Esophagus muscularis mucosa (tissue), 4 donors: ENCODE measurements at regions not wholly inside any gene's neighbourhood (a gene's known extent, or its start where the extent isn't known, plus 50 kb on each side); places are given as distances from the start of the nearest gene placed in this dataset.

Source experiments
- DNase-seq: peaks from one replicate; pipeline ENCODE4 v3.0.0-alpha.2; 2017; ENCODE audit errors: extremely low spot score
- H3K27ac ChIP-seq, 4 donors: fragments of 200-600 bp; sonication (generic); replicated peaks in 1 of 4; 1 replicate in 3 of 4; 2 replicates in 1 of 4; pipeline ENCODE4 v1.5.1; 2016 to 2019; ENCODE audit warnings: mild to moderate bottlenecking in 1 of 4
- H3K27me3 ChIP-seq, 4 donors: fragments of 200-600 bp; sonication (generic); one replicate each; pipeline versions ENCODE4 v1.5.1 to v1.6.0; 2016 to 2019
- H3K36me3 ChIP-seq, 4 donors: fragments of 200-600 bp; sonication (generic); one replicate each; pipeline ENCODE4 v1.5.1; 2016 to 2019
- H3K4me1 ChIP-seq, 4 donors: fragments of 200-600 bp; sonication (generic); one replicate each; pipeline ENCODE4 v1.5.1; 2016 to 2019
- H3K4me3 ChIP-seq, 4 donors: fragments of 200-600 bp; sonication (generic); 1 replicate in 2 of 4; 2 replicates in 2 of 4; pipeline ENCODE4 v1.5.1; 2016 to 2019; ENCODE audit warnings: mild to moderate bottlenecking in 4 of 4, moderate library complexity in 1 of 4
- H3K9me3 ChIP-seq, 4 donors: fragments of 200-600 bp; sonication (generic); 1 replicate in 3 of 4; 2 replicates in 1 of 4; pipeline ENCODE4 v1.5.1; 2016 to 2019
- CTCF ChIP-seq, 3 experiments: fragments of 200-600 bp in 2 of 3; fragments of 450-650 bp in 1 of 3; sonication (generic) in 2 of 3; IDR thresholded peaks; one replicate each; pipeline ENCODE4 v1.5.1; 2017 to 2019; ENCODE audit warnings: antibody characterized with exemption in 3 of 3, mild to moderate bottlenecking in 2 of 3, moderate library complexity in 1 of 3
- EP300 ChIP-seq: sonication (generic); formaldehyde crosslinking; IDR thresholded peaks from one replicate; pipeline ENCODE4 v1.6.1; 2017; ENCODE audit warnings: antibody characterized with exemption
- POLR2A ChIP-seq: fragments of 450-650 bp; IDR thresholded peaks from one replicate; pipeline ENCODE4 v1.6.1; 2017; ENCODE audit warnings: antibody characterized with exemption, moderate library complexity, mild to moderate bottlenecking, low read depth
- POLR2AphosphoS5 ChIP-seq, 2 donors: sonication (generic); formaldehyde crosslinking; IDR thresholded peaks; one replicate each; pipeline ENCODE4 v1.6.1; 2017; ENCODE audit warnings: antibody characterized with exemption in 2 of 2
- WGBS: methylation state at CpG from one replicate; pipeline ENCODE4 v1.1.5; 2018; 5-methylcytosine and 5-hydroxymethylcytosine counted together
- intact Hi-C: fragments of 100-400 bp; cut with DNase I; formaldehyde crosslinking; loops from one replicate; pipeline ENCODE4 v1.15.1; 2023

- Histone ChIP-seq H3K27ac (no peak overlapping the region), H3K27me3 (no peaks in the 10 kb centered on the region), H3K4me1 (peaks cover 0 to 12% (median 6%) of the 10 kb centered on the region in 4 donors), H3K9me3 (peaks cover 0 to 5% (median 0%) of the 10 kb centered on the region in 4 donors), H3K36me3 (no peaks in the 10 kb centered on the region), H3K4me3 (no peak overlapping the region)
- DNase-seq: no peak
- 45% methylated on average over 1 of the region's 1 CpG for WGBS
- no peak for TF ChIP-seq EP300
- TF ChIP-seq POLR2AphosphoS5 (IDR thresholded peaks at IDR 0.05): no peak
- TF ChIP-seq POLR2A: no peak
- no peak for TF ChIP-seq CTCF (IDR thresholded peaks at IDR 0.05)
- intact Hi-C loops: no loop called here
Observed at GRCh38 chr14:76581592-76581991, 179.7 kb upstream of the VASH1 start.

- no peaks in the 10 kb centered on the region for H3K36me3 ChIP-seq
- H3K27ac ChIP-seq: no peak overlapping the region
- H3K4me1 ChIP-seq: peaks cover 0 to 12% (median 4%) of the 10 kb centered on the region in 4 donors
- no peak for DNase-seq
- 75% methylated on average over 1 of the region's 1 CpG for WGBS
- no peak overlapping the region for H3K4me3 ChIP-seq
- H3K9me3 ChIP-seq: peaks cover 0 to under 1% (median 0%) of the 10 kb centered on the region in 4 donors
- intact Hi-C loops: no loop called here
- TF ChIP-seq POLR2A (no peak), POLR2AphosphoS5 (IDR thresholded peaks at IDR 0.05) (no peak), CTCF (IDR thresholded peaks at IDR 0.05) (no peak), EP300 (no peak)
- H3K27me3 ChIP-seq: no peaks in the 10 kb centered on the region
Observed at GRCh38 chr14:76582447-76582846, 178.8 kb upstream of the VASH1 start.

GRCh38 chr14:76583174-76583573, 178.1 kb upstream of the VASH1 start:
- WGBS: 26% methylated on average over 1 of the region's 1 CpG
- Histone ChIP-seq H3K36me3 (no peaks in the 10 kb centered on the region), H3K27ac (no peak overlapping the region), H3K4me3 (no peak overlapping the region), H3K27me3 (no peaks in the 10 kb centered on the region), H3K4me1 (peaks cover 0 to 12% (median 4%) of the 10 kb centered on the region in 4 donors), H3K9me3 (no peaks in the 10 kb centered on the region)
- intact Hi-C loops: no loop called here
- no peak for DNase-seq
- TF ChIP-seq CTCF (IDR thresholded peaks at IDR 0.05) (no peak), POLR2AphosphoS5 (IDR thresholded peaks at IDR 0.05) (no peak), EP300 (no peak), POLR2A (no peak)

GRCh38 chr14:76583805-76584204, 177.5 kb upstream of the VASH1 start:
- Histone ChIP-seq H3K27ac (no peak overlapping the region), H3K27me3 (no peaks in the 10 kb centered on the region), H3K36me3 (no peaks in the 10 kb centered on the region), H3K4me1 (peaks cover 0 to 12% (median 4%) of the 10 kb centered on the region in 4 donors), H3K9me3 (no peaks in the 10 kb centered on the region), H3K4me3 (no peak overlapping the region)
- TF ChIP-seq POLR2AphosphoS5 (IDR thresholded peaks at IDR 0.05): no peak
- TF ChIP-seq POLR2A: no peak
- TF ChIP-seq CTCF (IDR thresholded peaks at IDR 0.05): no peak
- TF ChIP-seq EP300: no peak
- no peak for DNase-seq
- intact Hi-C loops: no loop called here
- 82% methylated on average over 5 of the region's 6 CpGs for WGBS

GRCh38 chr14:76584271-76584702, 177.0 kb upstream of the VASH1 start:
- WGBS: 40% methylated on average over 9 of the region's 9 CpGs
- H3K4me3 ChIP-seq: no peak overlapping the region
- H3K36me3 ChIP-seq: no peaks in the 10 kb centered on the region
- H3K27me3 ChIP-seq: no peaks in the 10 kb centered on the region
- DNase-seq: no peak
- H3K4me1 ChIP-seq: peaks cover 0 to 12% (median 4%) of the 10 kb centered on the region in 4 donors
- intact Hi-C loops: no loop called here
- TF ChIP-seq POLR2AphosphoS5 (IDR thresholded peaks at IDR 0.05) (no peak), POLR2A (no peak)
- H3K27ac ChIP-seq: no peak overlapping the region
- no peaks in the 10 kb centered on the region for H3K9me3 ChIP-seq
